Type B pancreatic cell (in vitro differentiated cells): ENCODE measurements at regions not wholly inside any gene's neighbourhood (a gene's known extent, or its start where the extent isn't known, plus 50 kb on each side); places are given as distances from the start of the nearest gene placed in this dataset.

ENCODE experiments used
- DNase-seq: peaks from one replicate; pipeline ENCODE4 v3.0.0; 2021; ENCODE audit warnings: mixed read lengths; ENCODE audit not compliant: unreplicated experiment; ENCODE audit errors: extremely low spot score
- H3K27ac Mint-ChIP-seq: 2 replicates; pipeline ENCODE4 v1.8.0; 2021; ENCODE audit warnings: mild to moderate bottlenecking, mixed read lengths
- H3K27me3 Mint-ChIP-seq: 2 replicates; pipeline ENCODE4 v1.8.0; 2021; ENCODE audit warnings: mixed read lengths
- H3K36me3 Mint-ChIP-seq: 2 replicates; pipeline ENCODE4 v1.8.0; 2021; ENCODE audit warnings: mixed read lengths
- H3K4me1 Mint-ChIP-seq: one replicate; pipeline ENCODE4 v1.8.0; 2021; ENCODE audit warnings: mixed read lengths; ENCODE audit not compliant: unreplicated experiment
- H3K4me3 Mint-ChIP-seq: 2 replicates; pipeline ENCODE4 v1.8.0; 2021; ENCODE audit warnings: mild to moderate bottlenecking, mixed read lengths
- H3K9me3 Mint-ChIP-seq: 2 replicates; pipeline ENCODE4 v1.8.0; 2021; ENCODE audit warnings: mixed read lengths
- TF ChIP-seq, protein P1 (sequence below): fragments of 200-600 bp; sonication (generic); conservative IDR thresholded peaks from 2 replicates; pipeline ENCODE4 v1.5.0; 2021; ENCODE audit warnings: antibody characterized with exemption, mild to moderate bottlenecking

DNA sequence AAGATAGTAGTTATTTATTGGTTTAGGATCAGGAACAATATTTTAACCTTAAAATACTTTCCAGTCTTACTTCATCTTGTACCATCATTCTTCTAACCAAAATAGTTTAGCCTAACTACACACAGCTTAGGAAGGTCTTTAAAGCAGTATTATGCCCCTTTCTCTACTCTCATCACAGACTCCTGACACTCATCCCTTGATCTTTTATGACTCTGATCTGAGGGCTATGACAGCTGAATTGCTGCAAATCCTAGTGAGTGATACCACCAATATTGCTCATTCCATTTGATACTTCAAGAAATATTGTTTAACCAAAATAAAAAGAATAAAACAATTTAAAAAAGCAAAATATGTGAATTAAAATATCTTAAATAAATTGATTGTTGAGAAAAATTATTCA lies 746.6 kb upstream of the ACO1 start:
- Mint-ChIP-seq H3K9me3 (no peaks in the 10 kb centered on the region), H3K36me3 (no peaks in the 10 kb centered on the region), H3K27ac (no peak overlapping the region), H3K4me3 (no peak overlapping the region), H3K4me1 (no peaks in the 10 kb centered on the region), H3K27me3 (peaks cover 3% of the 10 kb centered on the region)
- TF ChIP-seq, protein P1, sequence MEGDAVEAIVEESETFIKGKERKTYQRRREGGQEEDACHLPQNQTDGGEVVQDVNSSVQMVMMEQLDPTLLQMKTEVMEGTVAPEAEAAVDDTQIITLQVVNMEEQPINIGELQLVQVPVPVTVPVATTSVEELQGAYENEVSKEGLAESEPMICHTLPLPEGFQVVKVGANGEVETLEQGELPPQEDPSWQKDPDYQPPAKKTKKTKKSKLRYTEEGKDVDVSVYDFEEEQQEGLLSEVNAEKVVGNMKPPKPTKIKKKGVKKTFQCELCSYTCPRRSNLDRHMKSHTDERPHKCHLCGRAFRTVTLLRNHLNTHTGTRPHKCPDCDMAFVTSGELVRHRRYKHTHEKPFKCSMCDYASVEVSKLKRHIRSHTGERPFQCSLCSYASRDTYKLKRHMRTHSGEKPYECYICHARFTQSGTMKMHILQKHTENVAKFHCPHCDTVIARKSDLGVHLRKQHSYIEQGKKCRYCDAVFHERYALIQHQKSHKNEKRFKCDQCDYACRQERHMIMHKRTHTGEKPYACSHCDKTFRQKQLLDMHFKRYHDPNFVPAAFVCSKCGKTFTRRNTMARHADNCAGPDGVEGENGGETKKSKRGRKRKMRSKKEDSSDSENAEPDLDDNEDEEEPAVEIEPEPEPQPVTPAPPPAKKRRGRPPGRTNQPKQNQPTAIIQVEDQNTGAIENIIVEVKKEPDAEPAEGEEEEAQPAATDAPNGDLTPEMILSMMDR: no peak
- no peak for DNase-seq

DNA sequence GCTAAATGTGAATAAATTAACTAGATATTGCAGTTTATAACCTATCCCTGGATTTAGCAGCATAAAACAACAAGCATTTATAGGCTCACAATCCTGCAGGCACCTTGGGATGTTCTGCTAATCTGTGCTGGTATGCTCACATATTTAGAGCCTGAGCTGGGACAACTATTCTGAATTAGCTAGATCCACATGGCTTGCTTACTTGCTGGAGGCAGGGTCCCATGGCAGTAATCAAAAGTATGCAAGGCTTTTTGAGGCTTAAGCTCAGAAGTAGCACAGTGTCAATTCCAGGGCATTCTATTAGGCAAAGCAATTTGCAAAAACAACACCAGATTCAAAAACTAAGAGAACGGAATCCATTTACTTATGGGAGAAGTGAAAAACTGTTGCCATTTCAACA lies 745.0 kb upstream of the ACO1 start:
- TF ChIP-seq, protein P1: no peak
- Mint-ChIP-seq H3K36me3 (no peaks in the 10 kb centered on the region), H3K4me3 (no peak overlapping the region), H3K9me3 (no peaks in the 10 kb centered on the region), H3K27me3 (peaks cover 3% of the 10 kb centered on the region), H3K4me1 (no peaks in the 10 kb centered on the region), H3K27ac (no peak overlapping the region)
- DNase-seq: no peak

GRCh38 chr9:31669311-31669710 lies 715.1 kb upstream of the ACO1 start:
- no peaks in the 10 kb centered on the region for H3K27me3 Mint-ChIP-seq
- no peaks in the 10 kb centered on the region for H3K36me3 Mint-ChIP-seq
- no peak overlapping the region for H3K4me3 Mint-ChIP-seq
- no peak overlapping the region for H3K27ac Mint-ChIP-seq
- no peaks in the 10 kb centered on the region for H3K4me1 Mint-ChIP-seq
- TF ChIP-seq, protein P1: no peak
- DNase-seq: no peak
- no peaks in the 10 kb centered on the region for H3K9me3 Mint-ChIP-seq

GRCh38 chr9:31671011-31671410 lies 713.4 kb upstream of the ACO1 start:
- Mint-ChIP-seq H3K36me3 (no peaks in the 10 kb centered on the region), H3K27me3 (no peaks in the 10 kb centered on the region), H3K4me1 (no peaks in the 10 kb centered on the region), H3K27ac (no peak overlapping the region), H3K4me3 (no peak overlapping the region), H3K9me3 (no peaks in the 10 kb centered on the region)
- TF ChIP-seq, protein P1: no peak
- no peak for DNase-seq

DNA sequence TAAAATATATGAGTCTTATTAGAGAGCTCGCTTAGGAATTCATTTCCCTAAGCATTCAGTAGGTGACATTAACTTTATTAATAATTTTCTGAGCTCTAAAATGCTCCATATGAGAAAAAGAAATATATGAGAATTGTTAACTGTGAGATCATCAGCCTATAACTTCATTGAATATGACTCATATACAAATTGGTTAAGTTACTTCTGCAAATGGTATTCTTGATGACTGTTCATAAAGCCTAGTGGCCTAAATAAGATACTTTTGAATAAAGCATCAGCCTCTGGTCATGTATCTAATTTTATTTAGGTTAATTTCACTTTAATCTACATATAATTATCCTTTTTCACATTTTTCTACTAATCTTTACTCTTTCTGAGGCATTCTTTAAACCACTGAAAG lies 710.2 kb upstream of the ACO1 start:
- no peaks in the 10 kb centered on the region for H3K27me3 Mint-ChIP-seq
- H3K36me3 Mint-ChIP-seq: no peaks in the 10 kb centered on the region
- TF ChIP-seq, protein P1: no peak
- no peak for DNase-seq
- no peak overlapping the region for H3K4me3 Mint-ChIP-seq
- H3K4me1 Mint-ChIP-seq: no peaks in the 10 kb centered on the region
- H3K27ac Mint-ChIP-seq: no peak overlapping the region
- no peaks in the 10 kb centered on the region for H3K9me3 Mint-ChIP-seq

- no peaks in the 10 kb centered on the region for H3K27me3 Mint-ChIP-seq
- H3K4me1 Mint-ChIP-seq: no peaks in the 10 kb centered on the region
- H3K9me3 Mint-ChIP-seq: no peaks in the 10 kb centered on the region
- TF ChIP-seq, protein P1: no peak
- H3K4me3 Mint-ChIP-seq: no peak overlapping the region
- DNase-seq: no peak
- H3K27ac Mint-ChIP-seq: no peak overlapping the region
- H3K36me3 Mint-ChIP-seq: no peaks in the 10 kb centered on the region
Measured at GRCh38 chr9:31677415-31677814, 707.0 kb upstream of the ACO1 start.
